WTC11 (cell line): ENCODE measurements at regions not wholly inside any gene's neighbourhood (a gene's known extent, or its start where the extent isn't known, plus 50 kb on each side); places are given as distances from the start of the nearest gene placed in this dataset.

Source experiments
- E2F5 ChIP-seq: sonication (generic); formaldehyde crosslinking; IDR thresholded peaks from 2 replicates; pipeline ENCODE4 v1.8.1; 2022; ENCODE audit warnings: mild to moderate bottlenecking, moderate library complexity, missing genetic modification reagents
- ERG ChIP-seq: fragments of 250-450 bp; sonication (Bioruptor Pico); IDR thresholded peaks from 2 replicates; pipeline ENCODE4 v1.8.0; 2021; ENCODE audit warnings: mild to moderate bottlenecking
- FOXK1 ChIP-seq: sonication (generic); formaldehyde crosslinking; IDR thresholded peaks from 2 replicates; pipeline ENCODE4 v1.8.0; 2022; ENCODE audit warnings: mild to moderate bottlenecking, moderate library complexity, missing genetic modification reagents
- HMGA2 ChIP-seq: fragments of 250-450 bp; sonication (Bioruptor Pico); IDR thresholded peaks from 2 replicates; pipeline ENCODE4 v1.4.0; 2021; ENCODE audit warnings: mild to moderate bottlenecking, moderate library complexity
- MAX ChIP-seq: sonication (generic); formaldehyde crosslinking; IDR thresholded peaks from 2 replicates; pipeline ENCODE4 v1.8.0; 2022; ENCODE audit warnings: mild to moderate bottlenecking, missing genetic modification reagents
- NFYB ChIP-seq: sonication (generic); formaldehyde crosslinking; conservative IDR thresholded peaks from 2 replicates; pipeline ENCODE4 v1.8.0; 2022; ENCODE audit warnings: low read depth, missing genetic modification reagents
- PRDM15 ChIP-seq: sonication (generic); formaldehyde crosslinking; IDR thresholded peaks from 2 replicates; pipeline ENCODE4 v1.8.0; 2022; ENCODE audit warnings: missing genetic modification reagents
- TCF7 ChIP-seq: sonication (generic); formaldehyde crosslinking; IDR thresholded peaks from 2 replicates; pipeline ENCODE4 v1.8.0; 2022; ENCODE audit warnings: mild to moderate bottlenecking, low read depth, missing genetic modification reagents, moderate library complexity
- ZNF317 ChIP-seq: sonication (generic); formaldehyde crosslinking; IDR thresholded peaks from 2 replicates; pipeline ENCODE4 v1.8.1; 2023; ENCODE audit warnings: low read depth, mild to moderate bottlenecking, moderate library complexity, missing genetic modification reagents, borderline replicate concordance
- TF ChIP-seq, protein P1 (sequence below): fragments of 200-600 bp; IDR thresholded peaks from 2 replicates; pipeline ENCODE4 v1.8.0; 2022; ENCODE audit warnings: antibody characterized with exemption
- TF ChIP-seq, protein P2 (sequence below): sonication (generic); formaldehyde crosslinking; IDR thresholded peaks from 2 replicates; pipeline ENCODE4 v1.8.1; 2023; ENCODE audit warnings: mild to moderate bottlenecking, missing genetic modification reagents, moderate library complexity

GRCh38 chr10:29811751-29812427, 177.1 kb upstream of the SVIL start:
- TF ChIP-seq, protein P1, sequence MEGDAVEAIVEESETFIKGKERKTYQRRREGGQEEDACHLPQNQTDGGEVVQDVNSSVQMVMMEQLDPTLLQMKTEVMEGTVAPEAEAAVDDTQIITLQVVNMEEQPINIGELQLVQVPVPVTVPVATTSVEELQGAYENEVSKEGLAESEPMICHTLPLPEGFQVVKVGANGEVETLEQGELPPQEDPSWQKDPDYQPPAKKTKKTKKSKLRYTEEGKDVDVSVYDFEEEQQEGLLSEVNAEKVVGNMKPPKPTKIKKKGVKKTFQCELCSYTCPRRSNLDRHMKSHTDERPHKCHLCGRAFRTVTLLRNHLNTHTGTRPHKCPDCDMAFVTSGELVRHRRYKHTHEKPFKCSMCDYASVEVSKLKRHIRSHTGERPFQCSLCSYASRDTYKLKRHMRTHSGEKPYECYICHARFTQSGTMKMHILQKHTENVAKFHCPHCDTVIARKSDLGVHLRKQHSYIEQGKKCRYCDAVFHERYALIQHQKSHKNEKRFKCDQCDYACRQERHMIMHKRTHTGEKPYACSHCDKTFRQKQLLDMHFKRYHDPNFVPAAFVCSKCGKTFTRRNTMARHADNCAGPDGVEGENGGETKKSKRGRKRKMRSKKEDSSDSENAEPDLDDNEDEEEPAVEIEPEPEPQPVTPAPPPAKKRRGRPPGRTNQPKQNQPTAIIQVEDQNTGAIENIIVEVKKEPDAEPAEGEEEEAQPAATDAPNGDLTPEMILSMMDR: no peak
- TF ChIP-seq NFYB (CRISPR knock-in tag) (no peak), HMGA2 (no peak), MAX (CRISPR knock-in tag) (no peak), FOXK1 (no peak), PRDM15 (CRISPR knock-in tag) (no peak), ERG (CRISPR knock-in tag) (no peak), TCF7 (CRISPR knock-in tag) (no peak), ZNF317 (CRISPR knock-in tag) (no peak), E2F5 (CRISPR knock-in tag) (no peak)
- TF ChIP-seq, protein P2, sequence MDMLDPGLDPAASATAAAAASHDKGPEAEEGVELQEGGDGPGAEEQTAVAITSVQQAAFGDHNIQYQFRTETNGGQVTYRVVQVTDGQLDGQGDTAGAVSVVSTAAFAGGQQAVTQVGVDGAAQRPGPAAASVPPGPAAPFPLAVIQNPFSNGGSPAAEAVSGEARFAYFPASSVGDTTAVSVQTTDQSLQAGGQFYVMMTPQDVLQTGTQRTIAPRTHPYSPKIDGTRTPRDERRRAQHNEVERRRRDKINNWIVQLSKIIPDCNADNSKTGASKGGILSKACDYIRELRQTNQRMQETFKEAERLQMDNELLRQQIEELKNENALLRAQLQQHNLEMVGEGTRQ (CRISPR knock-in tag): no peak
